NCI-H226 (cell line): ENCODE measurements at regions not wholly inside any gene's neighbourhood (a gene's known extent, or its start where the extent isn't known, plus 50 kb on each side); places are given as distances from the start of the nearest gene placed in this dataset.
"Not testable (repeated sequence)": the region's sequence is repeated elsewhere in the genome, so short reads cannot be mapped to it uniquely, and the experiment has no call there.

Experiments
- DNase-seq: peaks from one replicate; pipeline ENCODE4 v3.0.0-alpha.2; 2015

DNA sequence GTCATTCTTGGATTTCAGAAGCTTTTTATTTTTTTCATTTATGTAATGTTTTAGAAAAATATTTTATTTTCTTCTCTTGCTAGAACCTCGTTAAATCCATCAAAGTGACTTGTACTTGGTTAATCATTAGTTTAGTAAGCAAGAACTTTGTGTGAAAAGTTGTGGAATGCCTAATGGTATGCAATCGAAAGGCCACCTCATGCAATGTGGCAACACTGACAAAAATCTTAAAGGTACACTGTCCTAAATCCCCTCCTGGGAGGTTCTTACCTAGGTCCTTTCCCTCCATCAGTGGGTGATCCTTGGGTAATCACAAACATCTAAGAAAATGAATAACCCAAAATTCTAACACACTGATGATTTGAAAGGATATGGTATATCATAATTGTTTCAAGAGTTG lies 304.2 kb downstream of the DNAH5 start:
- DNase-seq = no peak

- DNase-seq = peak; percentile 22
Measured at GRCh38 chr5:13632676-13633075, 311.8 kb downstream of the DNAH5 start.

- no peak for DNase-seq
Measured at GRCh38 chr5:13629218-13629617, 315.3 kb downstream of the DNAH5 start.

GRCh38 chr5:13627673-13628454 lies 316.6 kb downstream of the DNAH5 start:
- no peak for DNase-seq

DNA sequence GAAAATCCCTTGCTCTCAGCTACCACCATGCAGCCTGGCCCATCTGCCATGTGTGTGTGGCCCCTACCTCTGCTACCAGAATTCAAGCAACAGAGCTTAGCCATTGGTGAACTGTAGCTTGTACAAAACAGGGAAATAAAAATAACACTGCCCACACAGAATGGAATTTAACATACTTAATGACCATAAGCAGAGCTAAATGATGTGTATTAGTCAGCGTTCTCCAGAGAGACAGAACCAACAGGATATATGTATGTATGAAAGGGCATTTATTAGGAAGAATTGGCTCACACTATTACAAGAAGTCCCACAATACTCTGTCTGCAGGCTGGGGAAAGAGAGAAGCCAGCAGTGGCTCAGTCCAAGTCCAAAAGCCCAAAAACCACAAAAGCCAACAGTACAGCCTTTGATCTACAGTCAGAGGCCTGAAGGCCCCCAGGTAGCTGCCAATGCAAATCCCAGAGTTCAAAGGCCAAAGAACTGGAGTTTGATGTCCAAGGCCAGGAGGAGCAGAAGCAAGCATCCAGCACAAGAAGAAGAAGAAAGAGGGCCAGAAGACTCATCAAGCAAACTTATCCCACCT lies 318.8 kb downstream of the DNAH5 start:
- DNase-seq = no peak

DNA sequence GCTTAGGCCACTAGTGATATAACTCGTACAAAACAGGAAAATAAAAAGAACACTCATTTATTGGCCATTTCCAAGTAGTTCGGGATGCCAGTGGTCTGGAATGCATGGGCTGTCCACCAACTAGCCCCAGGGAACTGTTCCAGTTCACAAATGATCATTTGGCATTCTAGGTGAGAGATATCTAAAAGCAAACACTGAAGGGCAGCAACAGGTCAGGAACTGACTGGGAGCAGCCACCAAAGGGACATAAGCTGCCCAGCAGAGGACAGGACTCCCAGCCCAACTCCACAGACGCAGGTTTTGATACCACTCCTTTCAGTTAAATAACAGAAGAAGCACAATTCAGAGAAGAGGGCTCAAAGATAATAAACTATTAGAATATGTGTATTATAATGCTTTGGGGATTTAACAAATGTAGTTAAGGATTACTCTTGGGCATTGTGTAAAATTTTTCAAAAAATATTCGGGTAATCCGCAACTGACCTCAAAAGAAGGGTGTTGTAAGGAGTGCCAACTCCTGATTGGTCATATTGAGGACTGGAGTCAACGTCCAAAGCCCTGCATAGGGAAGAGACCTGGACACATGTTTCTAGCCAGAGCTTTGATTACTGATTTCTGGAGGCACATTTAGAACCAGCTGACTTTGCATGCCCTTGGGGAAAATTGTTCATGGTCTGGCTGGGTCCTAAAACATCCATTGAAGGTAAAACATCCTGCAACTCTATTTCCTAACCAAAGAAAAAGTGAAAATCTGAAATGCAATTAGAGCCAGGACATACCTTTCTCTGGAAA lies 320.0 kb downstream of the DNAH5 start:
- no peak for DNase-seq

DNA sequence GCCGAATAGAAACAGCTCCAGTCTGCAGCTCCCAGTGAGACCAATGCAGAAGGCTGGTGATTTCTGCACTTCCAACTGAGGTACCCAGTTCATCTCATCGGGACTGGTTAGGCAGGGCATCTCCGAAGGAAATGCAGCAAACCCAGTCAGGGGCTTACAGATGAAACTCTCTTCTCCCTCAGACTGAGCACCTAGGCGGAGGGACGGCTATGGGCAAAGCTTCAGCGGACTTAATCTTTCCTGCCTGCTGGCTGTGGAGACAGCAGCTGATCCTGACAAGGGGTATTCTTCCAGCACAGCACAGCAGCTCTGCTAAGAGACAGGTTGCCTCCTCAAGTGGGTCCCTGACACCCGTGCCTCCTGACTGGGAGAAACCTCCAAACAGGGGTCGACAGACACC lies 330.9 kb downstream of the DNAH5 start:
- no peak for DNase-seq

- DNase-seq = no peak
Measured at GRCh38 chr5:13611604-13612003, 332.9 kb downstream of the DNAH5 start.

DNA sequence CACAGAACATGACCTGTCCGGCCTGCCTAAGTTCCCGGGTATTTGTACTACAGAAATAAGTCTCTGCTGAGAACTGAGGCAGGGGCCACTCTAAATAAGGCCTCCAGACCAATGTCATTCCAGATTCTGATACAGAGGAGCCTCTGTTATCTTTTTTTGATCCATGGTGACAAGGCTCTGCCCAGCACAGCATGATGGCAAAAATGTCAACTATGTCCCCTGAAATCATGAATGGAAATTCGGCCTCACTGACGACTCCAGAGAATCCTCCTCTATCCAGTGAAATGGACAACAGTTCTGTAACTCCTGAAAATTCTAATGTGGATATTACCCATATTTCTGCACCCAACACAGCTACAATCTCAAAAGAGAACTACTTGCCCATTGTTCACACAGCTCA lies 335.0 kb downstream of the DNAH5 start:
- no peak for DNase-seq

- peak; percentile 2 for DNase-seq
Measured at GRCh38 chr5:13606051-13606450, 338.4 kb downstream of the DNAH5 start.

DNA sequence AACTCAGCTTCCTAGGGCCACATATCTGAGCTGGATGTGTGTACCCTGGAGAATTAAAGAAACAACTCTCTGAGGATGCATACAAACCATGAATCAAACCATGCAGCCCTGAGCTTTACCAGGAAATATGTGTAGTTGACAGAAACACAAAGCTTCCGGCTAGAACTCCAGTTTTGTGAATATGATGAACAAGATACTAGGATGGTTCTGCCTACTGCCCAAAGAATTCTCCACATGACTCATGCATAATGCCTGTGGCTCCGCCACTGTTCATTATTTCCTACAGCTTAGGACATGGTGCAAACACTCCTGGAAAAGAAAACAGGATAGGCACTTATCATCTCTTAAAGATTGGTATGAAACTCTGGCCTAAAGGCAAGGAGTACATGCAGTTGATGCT lies 343.4 kb downstream of the DNAH5 start:
- peak; percentile 54 for DNase-seq

- no peak for DNase-seq
Measured at GRCh38 chr5:13595978-13596377, 348.5 kb downstream of the DNAH5 start.

DNA sequence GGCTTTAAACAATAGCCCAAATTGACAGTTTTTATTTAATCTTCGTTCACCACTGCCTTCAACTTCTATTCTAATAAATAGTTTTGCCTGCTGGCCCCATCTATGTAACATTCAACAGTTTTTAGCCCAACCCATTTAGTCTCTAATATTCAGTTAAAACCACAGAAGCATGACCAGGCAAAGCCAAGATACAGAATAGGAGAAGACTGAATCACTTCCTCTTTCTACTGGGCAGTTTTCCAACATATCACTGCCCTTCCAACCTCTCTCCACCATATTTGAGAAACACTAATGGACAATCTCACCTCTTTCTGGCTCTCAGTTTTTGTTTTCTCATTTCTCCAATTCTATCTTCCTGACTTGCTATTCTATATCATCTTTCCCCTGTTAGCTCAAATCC lies 352.9 kb downstream of the DNAH5 start:
- DNase-seq = peak; percentile 84

DNA sequence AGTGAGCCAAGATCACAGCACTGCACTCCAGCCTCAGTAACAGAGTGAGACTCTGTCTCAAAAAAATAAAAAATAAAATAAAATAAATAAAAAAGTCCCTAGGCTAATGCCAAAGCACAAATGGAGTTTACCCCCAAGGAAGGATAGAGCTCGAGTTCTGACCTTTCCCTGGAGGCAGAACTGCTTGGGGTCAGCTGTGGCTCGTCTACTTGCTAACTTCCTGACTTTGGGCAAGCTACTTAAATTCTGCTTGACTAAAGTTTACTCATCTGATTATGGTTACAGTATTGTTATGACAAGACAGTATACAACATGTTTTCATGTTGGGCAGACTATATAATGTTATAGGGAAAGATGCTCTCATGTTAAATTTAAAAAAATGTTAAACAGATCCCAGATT lies 359.2 kb downstream of the DNAH5 start:
- DNase-seq = no peak

DNA sequence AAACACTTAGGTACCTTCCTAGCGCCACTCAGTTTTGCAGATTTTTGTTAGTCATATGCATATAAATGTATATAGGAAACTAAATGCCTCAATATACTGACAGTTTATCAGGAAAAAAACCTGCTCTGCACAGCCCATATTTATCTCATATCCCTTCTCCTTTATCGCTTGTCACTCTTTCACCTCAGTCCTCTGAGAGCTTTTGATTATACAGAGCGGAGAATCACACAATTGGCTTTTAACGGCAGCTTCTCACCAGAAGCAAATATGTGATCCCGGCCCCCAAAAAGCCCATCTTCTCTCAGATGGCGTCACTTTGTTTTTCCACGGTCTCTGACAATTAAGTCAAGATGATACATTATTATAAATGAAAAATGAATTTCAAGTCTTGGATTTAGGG lies 362.6 kb downstream of the DNAH5 start:
- DNase-seq = no peak

- no peak for DNase-seq
Measured at GRCh38 chr5:13581132-13581531, 363.4 kb downstream of the DNAH5 start.

GRCh38 chr5:13580058-13580457 lies 364.4 kb downstream of the DNAH5 start:
- DNase-seq = no peak

GRCh38 chr5:13579091-13579490 lies 365.4 kb downstream of the DNAH5 start:
- DNase-seq = not testable (repeated sequence)

GRCh38 chr5:13578311-13579039 lies 366.0 kb downstream of the DNAH5 start:
- not testable (repeated sequence) for DNase-seq

DNA sequence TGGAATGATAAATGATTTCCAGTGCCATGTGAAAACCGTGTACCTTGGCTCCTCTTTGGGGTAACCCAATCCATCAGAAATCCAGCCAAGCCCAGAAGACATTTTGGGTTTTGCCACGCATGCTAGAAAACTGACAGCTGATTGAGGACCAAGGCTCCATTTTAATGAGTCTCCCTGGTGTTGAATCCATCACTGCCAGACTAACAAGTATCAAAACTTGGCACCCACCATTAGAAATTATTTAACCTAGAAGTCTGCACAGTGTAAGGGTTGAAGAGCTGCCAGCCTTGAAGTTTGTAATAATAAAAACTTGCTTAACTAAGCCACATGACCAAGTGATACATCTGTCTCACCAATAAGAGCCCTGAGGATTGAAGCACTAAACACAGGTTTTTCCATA lies 369.9 kb downstream of the DNAH5 start:
- DNase-seq = no peak

DNA sequence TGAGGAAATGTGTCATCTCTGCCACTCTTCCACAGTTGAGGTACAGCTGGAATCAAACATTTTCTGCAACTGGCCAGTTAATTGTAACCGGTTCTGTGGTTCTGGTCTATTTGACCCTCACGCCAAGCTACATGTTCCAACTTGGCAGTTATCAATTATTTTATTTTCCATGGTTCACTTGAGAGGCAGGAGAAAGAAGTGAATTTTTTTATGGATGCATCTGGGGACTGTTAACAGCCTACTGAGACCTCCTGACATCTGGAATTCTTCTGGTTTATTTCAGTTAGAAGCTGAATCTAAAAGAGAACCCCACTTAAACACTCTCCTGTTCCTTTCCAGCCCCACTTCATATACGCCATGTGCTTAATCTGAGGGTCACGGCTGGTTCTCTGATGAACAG lies 372.3 kb downstream of the DNAH5 start:
- no peak for DNase-seq

DNA sequence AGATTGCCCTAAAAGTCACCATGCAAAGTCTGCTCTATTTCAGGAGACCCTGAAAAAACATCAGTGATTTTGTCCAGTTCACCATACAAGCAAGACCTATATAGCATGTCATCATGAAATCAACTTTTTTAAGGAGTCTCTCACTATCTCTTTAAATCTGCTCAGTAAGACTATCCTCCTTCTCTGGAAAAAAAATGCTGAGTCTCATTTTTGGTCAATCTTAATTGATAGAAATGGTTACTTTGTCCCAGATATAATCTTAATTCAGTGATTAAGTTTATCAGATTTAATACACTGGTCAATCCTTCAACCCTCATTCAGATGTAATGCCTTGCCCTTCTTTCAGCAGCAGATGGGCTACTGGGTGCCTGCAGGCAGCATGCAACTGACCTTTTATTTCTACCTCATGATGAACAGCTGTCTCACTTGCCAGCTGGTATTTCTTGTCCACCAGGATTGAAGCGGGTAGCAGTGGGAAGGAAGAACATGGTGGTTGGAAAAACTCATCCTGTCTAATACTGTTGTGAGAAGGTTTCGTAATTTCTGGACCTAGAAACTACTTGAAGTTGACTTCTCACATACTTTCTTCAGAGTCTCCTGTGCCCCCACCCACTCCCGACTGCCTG lies 375.3 kb downstream of the DNAH5 start:
- no peak for DNase-seq

- peak; percentile 4 for DNase-seq
Measured at GRCh38 chr5:13567819-13568218, 376.7 kb downstream of the DNAH5 start.
